ENCODE measurements at regions not wholly inside any gene's neighbourhood (a gene's known extent, or its start where the extent isn't known, plus 50 kb on each side); places are given as distances from the start of the nearest gene placed in this dataset.
"Not testable (repeated sequence)": the region's sequence is repeated elsewhere in the genome, so short reads cannot be mapped to it uniquely, and the experiment has no call there.

DNA sequence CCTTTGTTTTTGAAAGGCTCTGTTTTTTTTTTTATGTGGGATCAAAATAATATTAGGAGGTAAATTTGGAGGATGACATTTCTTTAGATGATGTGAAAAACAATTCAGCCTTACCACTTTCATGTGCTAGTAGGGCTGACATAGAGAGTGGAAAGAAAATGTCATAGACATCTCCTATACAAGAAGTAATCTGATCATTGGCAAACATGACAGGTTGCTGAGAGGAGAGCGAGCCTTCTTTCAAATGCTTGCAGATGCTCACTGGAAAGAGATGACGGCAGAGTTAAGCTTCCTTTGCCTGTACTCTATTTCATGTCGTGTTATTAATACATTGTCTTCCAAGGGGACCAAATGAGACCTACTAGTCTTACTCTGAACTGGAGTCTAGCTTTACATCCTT lies 160.1 kb upstream of the DAP start:
- DNase-seq: no peak

DNA sequence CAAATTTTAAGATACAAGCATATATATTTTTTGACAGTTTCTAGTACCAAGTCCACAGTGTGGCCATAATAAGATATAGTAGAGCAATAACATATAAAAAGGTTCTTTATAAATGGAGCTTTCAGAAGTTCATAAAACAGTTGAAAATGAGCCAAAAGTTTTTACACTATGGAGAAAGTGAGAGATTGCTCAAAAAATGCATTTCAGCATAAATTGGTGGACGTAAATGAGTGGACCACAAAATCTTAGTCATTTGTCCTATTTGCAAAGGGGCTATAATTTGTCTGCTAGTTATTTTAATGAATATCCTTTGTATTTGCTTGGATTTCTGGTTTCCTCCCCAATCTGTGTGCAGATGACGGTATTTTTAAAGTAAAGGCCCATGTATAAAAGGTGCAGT lies 159.4 kb upstream of the DAP start:
- no peak for DNase-seq

DNA sequence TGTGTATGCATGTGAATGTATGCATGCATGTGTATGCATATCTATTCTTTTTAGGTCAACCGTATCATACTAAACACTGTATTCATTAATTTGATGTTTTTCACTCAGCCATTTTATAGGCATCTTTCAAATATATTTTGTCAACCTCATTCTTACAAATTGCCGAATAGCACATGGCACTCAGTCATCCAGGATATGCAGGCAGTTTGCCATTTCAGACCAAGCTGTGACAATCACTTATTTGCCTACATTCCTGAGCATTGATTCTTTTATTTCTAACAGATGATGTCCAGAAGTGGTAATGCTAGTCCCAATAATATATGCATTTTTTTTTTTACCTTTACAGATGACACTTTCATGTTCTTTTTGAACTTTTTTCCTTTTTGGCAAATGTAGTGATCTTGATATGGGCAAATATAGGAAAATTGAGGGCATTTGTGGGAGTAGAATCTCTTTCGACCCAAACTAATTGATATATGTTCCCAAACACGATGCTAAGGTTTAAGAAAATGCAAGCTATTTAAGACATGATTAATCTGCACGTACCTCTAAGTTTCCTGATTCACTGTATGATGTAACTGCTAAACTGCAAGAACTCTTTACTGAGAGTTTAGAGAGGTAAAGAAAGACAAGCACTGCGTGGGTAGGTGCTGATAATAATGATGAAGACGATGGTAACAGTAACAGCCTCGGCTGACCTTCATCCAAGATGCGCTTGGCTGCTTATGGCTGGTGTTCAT lies 153.9 kb upstream of the DAP start:
- no peak for DNase-seq

DNA sequence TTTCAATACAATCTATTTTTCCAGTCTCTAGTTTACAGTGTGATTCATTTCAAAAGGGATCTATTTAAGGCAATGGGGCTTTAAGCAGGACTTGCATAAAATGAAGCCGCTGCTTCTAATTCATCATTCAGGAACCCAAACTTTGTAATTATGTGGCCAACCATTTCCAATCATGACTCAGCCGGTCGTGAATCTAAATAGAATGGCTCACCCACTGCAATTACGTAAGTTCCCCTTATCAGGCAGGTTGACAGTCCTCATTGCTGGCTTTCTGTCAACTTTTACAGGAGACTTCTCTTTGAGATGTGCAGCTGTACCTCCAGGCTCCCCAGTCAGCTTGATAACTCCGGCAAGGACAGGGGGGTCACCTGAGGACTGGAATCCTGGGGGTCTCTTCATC lies 152.8 kb upstream of the DAP start:
- no peak for DNase-seq

DNA sequence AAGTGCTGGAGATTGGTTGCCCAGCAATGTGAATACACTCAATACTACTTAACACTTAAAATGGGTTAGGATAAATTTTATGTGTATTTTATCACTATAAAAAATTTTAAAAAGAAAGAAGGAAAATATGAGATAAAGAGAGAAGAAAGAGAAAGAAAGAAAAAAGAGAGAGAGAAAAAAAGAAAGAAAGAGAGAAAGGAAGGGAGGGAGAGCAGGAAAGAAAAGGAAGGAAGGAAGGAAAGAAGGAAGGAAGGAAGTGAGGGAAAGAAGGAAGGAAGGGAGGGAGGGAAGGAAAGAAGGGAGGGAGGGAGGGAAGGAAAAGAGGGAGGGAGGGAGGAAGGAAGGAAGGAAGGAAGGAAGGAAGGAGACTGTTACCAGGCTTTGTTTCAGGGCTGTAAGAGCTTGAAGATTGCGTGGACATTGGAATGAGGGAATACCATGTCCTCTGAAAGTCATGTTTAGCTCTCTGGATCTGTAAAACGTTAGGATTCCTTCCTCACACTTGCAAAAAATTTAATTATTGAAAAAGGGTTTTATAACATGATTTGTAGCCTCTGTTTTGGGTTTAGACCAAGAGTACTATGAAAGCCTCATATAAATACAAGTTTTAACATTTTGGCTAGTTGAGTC lies 152.3 kb upstream of the DAP start:
- no peak for DNase-seq

DNA sequence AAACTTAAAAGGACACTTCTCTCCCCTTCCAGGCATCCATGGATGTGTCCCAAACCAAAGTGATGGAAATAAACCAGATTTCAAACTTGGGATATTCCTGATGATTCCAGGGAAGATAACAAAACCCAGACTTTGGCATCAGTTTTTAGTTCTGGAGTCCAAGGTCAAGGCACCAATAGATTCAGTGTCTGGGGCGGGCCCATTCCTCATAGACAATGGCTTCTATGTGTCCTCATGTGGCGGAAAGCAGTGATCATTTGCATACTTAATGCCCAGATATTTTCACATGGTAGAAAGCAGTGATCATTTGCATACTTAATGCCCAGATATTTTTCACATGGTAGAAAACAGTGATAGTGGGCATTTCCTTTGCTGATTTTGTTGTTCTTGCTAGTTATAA lies 151.4 kb upstream of the DAP start:
- DNase-seq: no peak

DNA sequence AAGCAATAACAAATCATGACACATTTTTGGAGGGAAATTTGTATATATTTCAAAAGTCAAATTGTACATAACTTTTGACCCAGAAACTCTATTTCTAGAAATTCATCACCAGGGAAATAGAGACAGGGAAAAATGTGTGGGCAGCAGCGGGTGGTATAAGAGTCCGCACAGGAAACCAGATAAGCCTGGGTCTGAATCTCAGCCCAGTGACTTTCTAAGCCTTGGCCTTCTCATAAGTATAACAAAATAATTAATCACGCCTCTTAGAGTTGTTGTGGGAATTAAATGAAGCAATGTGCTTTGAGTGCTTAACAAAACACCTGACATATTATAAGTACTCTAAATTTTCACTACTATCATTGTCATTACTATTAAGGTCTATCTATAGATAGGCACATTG lies 149.2 kb upstream of the DAP start:
- DNase-seq: no peak

DNA sequence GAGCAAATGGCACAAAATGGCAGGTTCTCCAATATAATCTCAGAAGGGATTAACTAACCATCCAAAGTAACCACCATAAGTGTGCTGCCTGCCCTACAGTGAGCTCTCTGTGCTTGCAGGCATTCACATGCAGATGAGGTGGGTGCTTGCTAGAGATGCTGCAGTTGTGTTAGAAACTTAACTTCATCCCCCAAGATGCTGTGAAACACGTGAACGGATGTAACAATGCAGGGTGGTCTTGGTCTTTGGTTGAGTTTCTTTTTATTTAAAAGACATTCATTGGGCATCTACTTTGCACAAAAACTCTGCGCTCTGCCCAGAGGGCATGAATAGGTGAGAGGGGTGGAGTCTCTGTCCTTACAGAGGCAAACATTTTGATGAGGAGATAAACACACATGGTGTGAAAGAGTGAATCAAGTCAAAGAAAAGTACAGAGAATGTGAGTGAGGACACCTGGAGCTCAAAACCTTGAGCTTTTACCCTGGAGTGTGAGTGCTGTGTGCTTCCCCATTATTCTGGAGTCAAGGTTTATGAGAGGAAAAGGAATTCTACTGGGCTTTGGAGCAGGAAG lies 143.9 kb upstream of the DAP start:
- DNase-seq: no peak

DNA sequence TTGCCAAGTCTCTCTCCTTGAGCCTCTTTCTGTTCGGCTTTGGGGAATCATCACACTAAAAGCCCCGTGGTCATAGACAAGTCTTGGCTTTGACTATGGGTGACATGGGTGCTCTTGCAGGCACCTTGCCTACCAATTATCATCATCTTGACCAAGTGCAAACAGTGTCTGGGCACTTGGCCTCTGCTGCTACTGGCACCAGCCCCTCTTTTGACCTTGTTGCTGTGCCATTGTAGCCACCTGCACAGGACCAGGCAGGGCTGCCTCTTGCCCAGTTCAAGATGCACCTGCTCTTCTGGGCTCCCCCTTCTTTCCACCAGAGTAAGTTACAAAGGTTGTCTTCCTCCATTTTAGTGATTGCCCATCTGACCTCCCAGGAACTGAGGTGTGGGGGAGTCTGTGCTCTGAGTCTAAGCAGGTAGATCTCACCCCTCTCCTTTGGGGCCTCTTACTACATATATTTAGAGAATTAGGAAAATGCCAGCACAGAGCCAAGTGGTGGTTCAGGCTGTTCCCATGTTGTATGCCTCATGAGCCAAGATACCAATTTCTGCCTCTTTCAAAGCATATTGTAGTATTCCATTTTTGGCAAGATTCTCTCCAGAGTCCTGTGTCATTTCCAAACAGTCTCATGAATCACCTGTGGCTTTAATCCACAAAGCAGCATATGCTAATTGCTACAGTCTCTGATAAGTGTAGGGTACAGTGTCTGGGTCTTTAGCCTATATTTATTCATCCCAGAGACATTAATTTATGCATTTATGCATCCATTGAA lies 142.9 kb upstream of the DAP start:
- no peak for DNase-seq

DNA sequence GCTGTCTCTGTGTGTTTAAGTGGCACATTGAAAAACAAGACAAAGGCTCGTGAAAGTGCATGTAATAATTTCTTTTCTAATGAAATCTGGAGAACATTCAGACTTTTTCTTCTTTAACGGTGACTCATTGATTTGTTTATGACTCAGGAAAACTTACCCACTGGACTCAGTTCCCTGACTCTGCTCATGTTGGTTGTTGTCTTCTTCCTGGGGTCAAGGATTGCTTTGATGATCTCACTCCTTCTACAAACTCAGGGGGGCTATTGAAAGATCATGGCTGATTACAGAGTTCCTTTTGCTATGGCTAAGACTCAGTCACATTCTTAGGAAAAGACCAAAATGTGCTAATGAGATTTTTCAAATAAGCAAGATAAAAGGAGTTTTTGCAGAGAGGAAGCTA lies 141.1 kb upstream of the DAP start:
- no peak for DNase-seq

DNA sequence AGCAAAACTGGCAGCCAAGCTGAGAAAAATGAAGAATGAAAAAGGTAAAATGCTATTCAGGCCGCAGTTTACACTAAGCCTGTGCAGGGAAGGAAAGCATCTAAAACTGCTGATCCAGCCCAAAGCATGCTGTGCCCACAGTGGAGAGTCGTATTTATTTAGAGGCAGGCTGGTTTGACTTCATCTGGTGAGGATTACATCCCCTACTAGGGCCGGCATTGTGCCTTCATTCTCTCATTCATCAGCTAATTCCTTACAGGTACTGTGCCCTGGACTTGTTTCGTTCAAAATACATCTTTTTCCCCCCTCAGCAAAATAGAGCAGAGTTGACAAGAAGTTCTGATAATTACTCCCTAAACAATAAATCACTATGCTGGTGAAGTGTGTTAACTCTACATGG lies 137.5 kb upstream of the DAP start:
- no peak for DNase-seq

DNA sequence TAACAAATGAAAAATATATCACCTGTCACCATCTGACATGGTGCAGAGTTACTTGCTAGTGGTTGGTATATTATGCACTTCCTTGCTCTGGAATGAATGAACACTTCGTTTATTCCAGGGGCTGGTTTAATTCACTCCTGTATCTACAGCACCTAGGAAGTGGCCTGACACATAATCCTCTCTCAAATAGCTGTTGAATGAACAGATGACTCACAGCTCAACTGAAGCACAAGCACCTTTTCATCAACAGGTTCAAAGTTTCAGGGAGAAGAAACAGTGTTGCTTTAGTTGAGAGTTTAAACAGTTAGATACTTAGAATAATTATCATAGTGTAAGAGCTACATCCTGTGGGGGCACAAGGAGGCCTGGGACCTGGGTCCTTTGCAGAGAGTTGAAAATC lies 135.0 kb upstream of the DAP start:
- no peak for DNase-seq

DNA sequence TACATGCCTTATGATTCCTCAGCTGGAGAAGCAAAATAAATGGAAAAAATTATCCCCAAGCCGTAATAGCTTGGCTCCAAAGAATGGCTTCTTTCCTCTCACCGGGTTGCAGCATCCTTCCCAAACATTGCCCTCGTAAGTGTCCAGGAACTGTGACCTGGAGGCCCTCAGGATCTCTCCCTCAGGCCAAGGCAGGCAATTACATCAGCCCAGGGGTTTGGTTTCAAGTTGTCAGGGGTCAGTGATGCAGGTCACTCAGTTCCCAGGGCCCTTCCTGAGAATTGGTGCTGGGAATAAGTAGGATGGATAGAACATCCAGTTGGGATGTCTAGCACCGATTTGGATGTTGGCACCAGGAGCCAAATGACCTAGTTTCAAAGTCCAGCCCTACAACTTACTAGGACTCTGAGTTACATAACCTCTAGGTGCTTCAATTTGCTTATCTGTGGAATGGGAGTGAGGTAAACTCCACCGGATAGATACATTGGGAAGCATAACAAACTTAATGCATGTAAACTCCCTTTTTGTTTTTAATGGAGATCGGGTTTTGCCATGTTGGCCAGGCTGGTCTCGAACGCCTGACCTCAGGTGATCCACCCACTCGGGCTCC lies 133.5 kb upstream of the DAP start:
- no peak for DNase-seq

DNA sequence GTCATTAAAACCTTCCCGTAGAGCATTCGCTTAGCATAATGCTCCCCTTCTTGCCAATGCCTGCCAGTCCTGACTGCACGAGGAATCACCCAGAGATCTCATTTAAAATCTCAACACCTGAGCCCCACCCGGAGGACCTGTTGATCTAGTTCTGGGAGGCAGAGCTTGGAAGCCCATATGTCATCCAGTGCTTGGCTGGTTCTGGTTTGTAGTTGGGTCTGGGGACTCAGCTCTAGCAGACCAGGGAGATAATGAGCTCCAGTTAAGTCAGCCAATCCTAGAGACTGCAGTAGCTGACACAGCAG lies 131.8 kb upstream of the DAP start:
- DNase-seq: no peak

DNA sequence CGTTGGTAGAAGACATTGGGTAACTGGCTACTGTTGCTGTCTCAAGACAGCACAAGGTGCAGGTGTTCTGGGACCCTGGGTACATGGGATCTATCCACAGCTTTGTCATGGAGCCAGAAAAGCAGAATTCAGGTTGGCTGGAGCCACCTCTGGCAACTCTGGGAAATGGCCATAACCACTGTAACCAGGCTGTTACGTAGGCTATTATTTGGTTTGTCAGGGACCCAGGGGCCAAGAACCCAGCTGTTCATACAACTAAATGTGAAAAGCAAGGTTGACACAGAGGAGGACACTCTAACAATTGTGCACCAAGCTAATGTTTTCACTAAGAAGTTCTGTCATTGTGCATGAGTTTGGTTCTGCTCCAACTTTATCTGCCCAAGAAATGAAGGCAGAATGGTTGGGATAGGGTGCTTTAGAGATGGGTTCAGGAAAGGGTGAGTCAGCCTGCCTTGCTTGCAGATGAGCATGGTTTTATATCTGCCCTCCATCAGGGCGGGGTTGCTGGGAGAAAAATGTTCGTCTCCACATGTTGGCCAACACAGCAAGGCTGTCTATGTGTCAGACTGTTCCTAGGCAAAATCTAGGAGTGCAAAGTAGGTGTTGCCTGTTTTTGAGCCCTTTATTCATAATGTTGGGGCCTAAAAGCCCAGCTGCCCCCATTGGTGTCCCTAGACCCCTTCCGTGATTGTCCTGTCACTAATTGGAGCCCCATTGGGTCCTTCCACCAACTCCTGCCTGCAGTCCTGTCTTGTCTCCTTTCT lies 131.3 kb upstream of the DAP start:
- DNase-seq: no peak

DNA sequence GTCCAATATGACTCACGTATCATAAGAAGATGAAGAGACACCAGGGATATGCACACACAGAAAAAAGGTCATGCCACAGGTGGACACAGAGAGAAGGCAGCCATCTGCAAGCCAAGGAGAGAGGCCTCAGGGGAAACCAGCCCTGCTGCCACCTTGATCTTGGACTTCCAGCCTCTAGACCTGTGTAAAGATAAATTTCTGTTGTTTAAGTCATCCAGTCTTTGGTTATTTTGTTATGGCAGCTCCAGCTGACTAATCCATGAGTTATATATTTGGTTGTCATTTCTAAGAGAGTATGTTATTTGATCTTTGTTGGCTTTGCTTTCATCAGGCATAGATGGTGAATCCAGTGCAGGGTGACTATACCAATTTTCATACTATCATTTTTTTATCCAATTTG lies 130.2 kb upstream of the DAP start:
- no peak for DNase-seq

DNA sequence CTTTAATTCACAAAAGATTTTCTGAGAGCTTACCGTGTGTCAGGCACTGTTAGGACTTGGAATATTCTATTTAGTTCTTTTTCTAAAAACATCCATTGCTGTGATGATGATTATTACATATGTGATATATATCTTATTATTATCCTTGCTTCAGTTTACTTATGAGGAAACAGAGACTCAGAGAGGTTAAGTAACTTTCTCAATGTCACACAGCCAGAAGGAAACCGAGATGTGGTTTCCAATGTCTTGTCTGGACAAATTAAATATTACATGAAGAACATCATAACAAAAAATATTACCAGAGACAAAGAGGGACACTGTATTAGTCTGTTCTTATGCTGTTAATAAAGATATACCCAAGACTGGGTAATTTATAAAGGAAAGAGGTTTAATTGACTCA lies 125.5 kb upstream of the DAP start:
- DNase-seq: no peak

DNA sequence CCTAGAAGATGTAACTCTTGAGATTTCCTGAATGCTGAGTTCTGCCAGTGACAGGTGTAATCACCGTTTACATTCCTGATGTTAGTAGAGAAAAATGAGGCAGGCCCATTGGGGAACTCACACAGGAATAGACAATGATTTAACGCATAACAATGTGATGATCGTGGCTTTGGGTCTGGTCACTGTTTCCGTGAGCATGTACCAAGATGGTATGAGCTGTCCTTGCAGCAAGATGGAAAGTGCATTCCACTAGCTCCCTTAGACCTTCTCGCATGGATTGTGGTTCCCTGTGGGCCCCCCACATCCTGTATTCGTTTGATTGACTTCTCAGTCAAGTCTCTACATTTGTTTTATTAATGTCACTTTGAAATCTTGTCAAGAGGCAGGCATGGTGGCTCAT lies 124.0 kb upstream of the DAP start:
- no peak for DNase-seq

DNA sequence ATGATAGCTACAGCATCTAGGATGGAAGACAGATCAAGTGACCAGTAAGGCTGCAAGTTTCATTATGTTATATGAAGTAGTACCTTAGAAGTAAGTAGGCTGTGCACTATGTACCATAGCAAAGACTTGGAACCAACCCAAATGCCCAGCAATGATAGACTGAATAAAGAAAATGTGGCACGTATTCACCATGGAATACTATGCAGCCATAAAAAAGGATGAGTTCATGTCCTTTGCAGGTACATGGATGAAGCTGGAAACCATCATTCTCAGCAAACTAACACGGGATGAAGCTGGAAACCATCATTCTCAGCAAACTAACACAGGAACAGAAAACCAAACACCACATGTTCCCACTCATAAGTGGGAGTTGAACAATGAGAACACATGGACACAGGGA lies 122.9 kb upstream of the DAP start:
- not testable (repeated sequence) for DNase-seq

DNA sequence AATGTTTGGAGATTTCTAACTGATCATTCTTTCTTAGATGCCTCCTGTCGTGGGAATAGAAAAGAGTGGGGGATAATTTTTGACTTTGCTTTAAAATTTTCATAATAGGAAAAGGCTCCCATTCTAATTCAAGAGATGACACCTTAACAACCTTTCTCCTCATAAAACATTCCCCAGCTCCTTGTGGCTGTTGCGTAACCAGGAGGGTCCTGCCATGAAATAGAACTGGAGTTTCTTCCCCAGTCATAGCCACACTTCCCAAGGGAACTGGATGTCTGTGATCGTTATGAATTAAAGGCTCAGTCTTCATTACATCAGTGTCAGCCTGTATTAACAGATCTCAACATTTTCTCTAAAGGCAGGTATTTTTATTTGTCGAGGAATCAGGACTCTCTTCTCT lies 119.9 kb upstream of the DAP start:
- no peak for DNase-seq

DNA sequence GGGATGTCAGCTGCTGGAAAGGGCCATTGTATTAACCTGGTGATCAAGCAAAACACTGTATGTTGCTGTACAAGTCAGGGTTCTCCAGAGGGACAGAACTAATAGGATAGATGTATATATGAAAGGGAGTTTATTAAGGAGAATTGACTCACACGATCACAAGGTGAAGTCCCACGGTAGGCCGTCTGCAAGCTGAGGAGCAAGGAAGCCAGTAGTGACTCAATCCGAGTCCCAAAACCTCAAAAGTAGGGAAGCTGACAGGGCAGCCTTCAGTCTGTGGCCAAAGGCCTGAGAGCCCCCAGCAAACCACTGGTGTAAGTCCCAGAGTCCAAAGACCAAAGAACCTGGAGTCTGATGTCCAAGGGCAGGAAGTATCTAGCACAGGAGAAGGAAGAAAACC lies 116.0 kb upstream of the DAP start:
- DNase-seq: not testable (repeated sequence)

DNA sequence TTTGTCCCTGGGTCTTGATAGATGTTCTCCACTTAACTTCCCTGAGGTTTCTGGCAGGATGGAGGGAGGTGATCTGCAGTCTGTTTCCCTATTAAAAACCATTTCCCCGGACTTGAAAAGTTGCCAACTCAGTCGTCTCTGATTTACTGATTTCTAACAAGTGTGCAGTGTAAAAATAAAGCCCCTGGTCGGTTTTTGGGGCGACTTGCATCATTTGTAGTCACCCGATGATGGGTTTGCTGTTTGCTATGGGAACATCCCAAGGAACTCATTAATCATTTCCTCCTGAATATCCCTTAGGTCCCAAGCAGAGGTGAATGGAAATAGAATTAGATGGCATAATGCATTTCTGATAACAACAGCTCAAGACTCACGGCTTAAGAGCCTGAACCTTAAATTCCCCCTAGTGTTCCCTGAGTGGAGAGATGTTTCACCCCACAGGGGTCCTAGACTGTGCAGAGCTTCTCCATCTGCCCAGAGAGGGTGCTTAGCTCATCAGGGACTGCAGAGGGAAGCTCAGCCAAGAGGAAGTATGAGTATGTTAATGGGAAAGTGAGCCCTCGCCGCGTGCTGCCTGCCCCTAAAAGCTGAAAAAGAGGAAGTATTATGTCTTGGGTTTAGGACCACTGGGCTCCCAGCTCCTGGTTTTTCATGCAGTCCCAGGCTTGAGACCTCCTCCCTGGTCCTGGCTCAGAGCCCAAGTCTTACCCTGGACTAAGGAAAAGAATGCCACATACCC lies 115.1 kb upstream of the DAP start:
- no peak for DNase-seq
